CD4-positive, alpha-beta T cell (primary cell): ENCODE measurements at regions not wholly inside any gene's neighbourhood (a gene's known extent, or its start where the extent isn't known, plus 50 kb on each side); places are given as distances from the start of the nearest gene placed in this dataset.

ENCODE experiments used
- ATAC-seq: fragments of 200-7000 bp; cut with Tn5 transposase; one replicate; pipeline ENCODE4 v1.10.0; 2022; ENCODE audit warnings: mild to moderate bottlenecking; ENCODE audit not compliant: poor library complexity
- CTCF ChIA-PET: fragments of 350-600 bp; sonication (Branson Sonifier 250); formaldehyde crosslinking; loops from one replicate; lab custom pipeline; 2021; ENCODE audit warnings: antibody characterized with exemption, inconsistent platforms; lab: Charles Lee
- POLR2A ChIA-PET: fragments of 350-600 bp; sonication (Branson Sonifier 250); formaldehyde crosslinking; loops from one replicate; lab custom pipeline; 2021; ENCODE audit warnings: antibody characterized with exemption, inconsistent platforms; lab: Charles Lee
- DNase-seq, 14 experiments: peaks; one replicate each; pipeline ENCODE4 v3.0.0-alpha.2; 2013 to 2020; ENCODE audit warnings: mixed read lengths in 2 of 14
- H3K27ac ChIP-seq, 2 donors: one replicate each; pipeline versions ENCODE4 v1.5.1 to v1.7.0; 2013; ENCODE audit warnings: low read length in 2 of 2, low read depth in 1 of 2, mild to moderate bottlenecking in 1 of 2
- H3K27me3 ChIP-seq, 2 experiments: 1 replicate in 1 of 2; 2 replicates in 1 of 2; pipeline versions ENCODE4 v1.6.1 to v1.7.0; 2013; ENCODE audit warnings: low read length in 2 of 2, control low read depth in 1 of 2, mild to moderate bottlenecking in 1 of 2, moderate library complexity in 1 of 2; ENCODE audit not compliant: insufficient read depth in 2 of 2, control insufficient read depth in 1 of 2
- H3K36me3 ChIP-seq: one replicate; pipeline ENCODE4 v1.6.1; 2013; ENCODE audit warnings: low read length, control low read depth; ENCODE audit not compliant: insufficient read depth
- H3K4me1 ChIP-seq: one replicate; pipeline ENCODE4 v1.6.1; 2013; ENCODE audit warnings: low read length, control low read depth; ENCODE audit not compliant: insufficient read depth
- H3K4me3 ChIP-seq: one replicate; pipeline ENCODE4 v1.5.1; 2013; ENCODE audit warnings: mild to moderate bottlenecking, low read length, moderate library complexity
- H3K9me3 ChIP-seq, 2 experiments: 1 replicate in 1 of 2; 2 replicates in 1 of 2; pipeline versions ENCODE4 v1.6.1 to v1.7.0; 2013; ENCODE audit warnings: low read length in 2 of 2, mild to moderate bottlenecking in 2 of 2, control low read depth in 1 of 2, moderate library complexity in 1 of 2; ENCODE audit not compliant: control insufficient read depth in 1 of 2, insufficient read depth in 1 of 2
- H3K27ac Mint-ChIP-seq: one replicate; pipeline ENCODE4 v1.8.0; 2020; ENCODE audit warnings: mixed read lengths
- H3K27me3 Mint-ChIP-seq: one replicate; pipeline ENCODE4 v1.8.0; 2021; ENCODE audit warnings: mixed read lengths
- H3K36me3 Mint-ChIP-seq: one replicate; pipeline ENCODE4 v1.8.0; 2021; ENCODE audit warnings: low read depth, mixed read lengths
- H3K4me1 Mint-ChIP-seq: one replicate; pipeline ENCODE4 v1.8.0; 2021; ENCODE audit warnings: low read depth, mixed read lengths
- H3K4me3 Mint-ChIP-seq: one replicate; pipeline ENCODE4 v1.8.0; 2020; ENCODE audit warnings: mild to moderate bottlenecking, mixed read lengths
- H3K9me3 Mint-ChIP-seq: one replicate; pipeline ENCODE4 v1.8.0; 2020; ENCODE audit warnings: mixed read lengths
- CTCF ChIP-seq: fragments of 200-600 bp; IDR thresholded peaks from one replicate; pipeline ENCODE4 v1.8.0; 2022; ENCODE audit warnings: antibody characterized with exemption, mild to moderate bottlenecking
- intact Hi-C, 2 experiments: fragments of 100-400 bp; cut with DNase I in 1 of 2; cut with micrococcal nuclease in 1 of 2; formaldehyde crosslinking; loops; one replicate each; pipeline versions ENCODE4 v1.15.1 to v1.9.0; 2023 to 2025; cut with DNase I, micrococcal nuclease

GRCh38 chr9:87309236-87309635 is 188.4 kb upstream of the DAPK1 start:
- intact Hi-C loops, result no loop called here
- H3K4me3 ChIP-seq, result no peak overlapping the region
- ChIA-PET CTCF (no interaction called here), POLR2A (no interaction called here)
- no peaks in the 10 kb centered on the region for H3K36me3 Mint-ChIP-seq
- H3K4me3 Mint-ChIP-seq, result no peak overlapping the region
- no peaks in the 10 kb centered on the region for H3K4me1 Mint-ChIP-seq
- ATAC-seq, result no peak
- H3K27me3 Mint-ChIP-seq, result peaks cover 12% of the 10 kb centered on the region
- no peaks in the 10 kb centered on the region for H3K9me3 ChIP-seq
- no peaks in the 10 kb centered on the region for H3K36me3 ChIP-seq
- no peak for DNase-seq
- H3K27ac ChIP-seq, result no peak overlapping the region
- H3K27me3 ChIP-seq, result no peaks in the 10 kb centered on the region
- H3K27ac Mint-ChIP-seq, result no peak overlapping the region
- no peaks in the 10 kb centered on the region for H3K4me1 ChIP-seq
- no peak for TF ChIP-seq CTCF
- no peaks in the 10 kb centered on the region for H3K9me3 Mint-ChIP-seq

- ATAC-seq (no peak), DNase-seq (no peak)
- Histone ChIP-seq H3K27me3 (no peaks in the 10 kb centered on the region), H3K4me3 (no peak overlapping the region), H3K36me3 (no peaks in the 10 kb centered on the region), H3K9me3 (no peaks in the 10 kb centered on the region), H3K27ac (no peak overlapping the region), H3K4me1 (no peaks in the 10 kb centered on the region)
- no peak for TF ChIP-seq CTCF
- no peaks in the 10 kb centered on the region for H3K4me1 Mint-ChIP-seq
- no peak overlapping the region for H3K4me3 Mint-ChIP-seq
- no peaks in the 10 kb centered on the region for H3K36me3 Mint-ChIP-seq
- H3K9me3 Mint-ChIP-seq, result no peaks in the 10 kb centered on the region
- H3K27ac Mint-ChIP-seq, result no peak overlapping the region
- POLR2A ChIA-PET, result no interaction called here
- CTCF ChIA-PET, result interaction anchor here (0.7 kb wide), 1 partner anchor 13 kb away, joined by 3 read pairs; no protein-coding TSS in a partner anchor
- intact Hi-C loops, result no loop called here
- peaks cover 6% of the 10 kb centered on the region for H3K27me3 Mint-ChIP-seq
These were observed 186.7 kb upstream of the DAPK1 start for GRCh38 chr9:87310827-87311523.

- Histone ChIP-seq H3K27ac (no peak overlapping the region), H3K9me3 (no peaks in the 10 kb centered on the region), H3K36me3 (no peaks in the 10 kb centered on the region), H3K27me3 (no peaks in the 10 kb centered on the region), H3K4me3 (no peak overlapping the region), H3K4me1 (no peaks in the 10 kb centered on the region)
- Mint-ChIP-seq H3K27me3 (peaks cover 3% of the 10 kb centered on the region), H3K9me3 (no peaks in the 10 kb centered on the region), H3K4me1 (no peaks in the 10 kb centered on the region), H3K36me3 (no peaks in the 10 kb centered on the region), H3K27ac (no peak overlapping the region), H3K4me3 (no peak overlapping the region)
- TF ChIP-seq CTCF, result no peak
- no peak for DNase-seq
- ChIA-PET CTCF (no interaction called here), POLR2A (no interaction called here)
- no peak for ATAC-seq
- intact Hi-C loops, result loop anchor here (5.0 to 10.0 kb wide), 6 partner anchors 205 to 1502 kb away; no protein-coding TSS in a partner anchor
These were observed 178.0 kb upstream of the DAPK1 start for GRCh38 chr9:87319656-87320055.
